Stimulated activated naive CD8-positive, alpha-beta T cell treated with anti-CD3 and anti-CD28 coated beads, Interleukin-15, Interleukin-2, amounts not matched to agents 100 ng/mL and 50 ng/mL, for 24 hours (primary cell): ENCODE measurements at regions not wholly inside any gene's neighbourhood (a gene's known extent, or its start where the extent isn't known, plus 50 kb on each side); places are given as distances from the start of the nearest gene placed in this dataset.
"Not testable (repeated sequence)": the region's sequence is repeated elsewhere in the genome, so short reads cannot be mapped to it uniquely, and the experiment has no call there.

Experiments
- H3K27ac Mint-ChIP-seq: one replicate; pipeline ENCODE4 v1.8.0; 2021; ENCODE audit warnings: mild to moderate bottlenecking, mixed read lengths
- H3K27me3 Mint-ChIP-seq: one replicate; pipeline ENCODE4 v1.8.0; 2021; ENCODE audit warnings: mixed read lengths
- H3K36me3 Mint-ChIP-seq: one replicate; pipeline ENCODE4 v1.8.0; 2021; ENCODE audit warnings: low read depth, mixed read lengths
- H3K4me1 Mint-ChIP-seq: one replicate; pipeline ENCODE4 v1.8.0; 2021; ENCODE audit warnings: low read depth, mixed read lengths
- H3K4me3 Mint-ChIP-seq: one replicate; pipeline ENCODE4 v1.8.0; 2021; ENCODE audit warnings: mild to moderate bottlenecking, mixed read lengths
- H3K9me3 Mint-ChIP-seq: one replicate; pipeline ENCODE4 v1.8.0; 2021; ENCODE audit warnings: mixed read lengths

GRCh38 chr1:149415373-149415772 is 59.5 kb upstream of the NBPF19 start:
- H3K27me3 Mint-ChIP-seq = not testable (repeated sequence)

GRCh38 chr1:149418782-149419181 is 56.1 kb upstream of the NBPF19 start:
- H3K4me3 Mint-ChIP-seq, H3K9me3 Mint-ChIP-seq: not testable (repeated sequence)

More at GRCh38 chr1:149415373-149415772, 59.5 kb upstream of the NBPF19 start:
- H3K4me3 Mint-ChIP-seq, H3K9me3 Mint-ChIP-seq, H3K36me3 Mint-ChIP-seq, H3K4me1 Mint-ChIP-seq, H3K27ac Mint-ChIP-seq: not testable (repeated sequence)

GRCh38 chr1:149423122-149423521 is 51.7 kb upstream of the NBPF19 start:
- H3K27me3 Mint-ChIP-seq, H3K9me3 Mint-ChIP-seq, H3K4me3 Mint-ChIP-seq, H3K27ac Mint-ChIP-seq, H3K4me1 Mint-ChIP-seq, H3K36me3 Mint-ChIP-seq: not testable (repeated sequence)

More at GRCh38 chr1:149418782-149419181, 56.1 kb upstream of the NBPF19 start:
- not testable (repeated sequence) for H3K36me3 Mint-ChIP-seq, H3K4me1 Mint-ChIP-seq, H3K27ac Mint-ChIP-seq, H3K27me3 Mint-ChIP-seq
